ENCODE measurements at regions not wholly inside any gene's neighbourhood (a gene's known extent, or its start where the extent isn't known, plus 50 kb on each side); places are given as distances from the start of the nearest gene placed in this dataset.

DNA sequence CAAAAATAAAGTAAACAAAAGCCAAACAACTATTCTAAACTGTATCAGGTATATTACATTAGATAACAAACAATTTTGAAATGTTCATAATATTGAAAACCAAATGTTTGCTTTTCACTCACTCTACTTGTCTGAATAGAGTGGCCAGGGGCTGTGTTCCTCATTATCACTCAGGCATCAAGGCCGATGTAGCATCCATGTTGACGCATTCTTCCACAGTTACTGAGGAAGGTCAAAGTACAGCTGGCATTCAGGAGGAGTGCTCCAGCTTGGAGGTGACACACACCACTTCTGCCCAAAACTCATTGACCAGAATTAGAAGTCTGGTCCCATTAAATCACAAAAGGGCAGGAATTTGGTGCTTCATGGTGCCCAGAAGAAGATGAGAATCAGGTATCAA lies 137.6 kb upstream of the MANEA start:
- Mint-ChIP-seq H3K4me1 (ENCODE audit: unreplicated experiment) (no peaks in the 10 kb centered on the region), H3K9me3 (no peaks in the 10 kb centered on the region), H3K36me3 (no peaks in the 10 kb centered on the region), H3K27ac (no peak overlapping the region), H3K4me3 (no peak overlapping the region), H3K27me3 (no peaks in the 10 kb centered on the region)
- TF ChIP-seq, protein P1, sequence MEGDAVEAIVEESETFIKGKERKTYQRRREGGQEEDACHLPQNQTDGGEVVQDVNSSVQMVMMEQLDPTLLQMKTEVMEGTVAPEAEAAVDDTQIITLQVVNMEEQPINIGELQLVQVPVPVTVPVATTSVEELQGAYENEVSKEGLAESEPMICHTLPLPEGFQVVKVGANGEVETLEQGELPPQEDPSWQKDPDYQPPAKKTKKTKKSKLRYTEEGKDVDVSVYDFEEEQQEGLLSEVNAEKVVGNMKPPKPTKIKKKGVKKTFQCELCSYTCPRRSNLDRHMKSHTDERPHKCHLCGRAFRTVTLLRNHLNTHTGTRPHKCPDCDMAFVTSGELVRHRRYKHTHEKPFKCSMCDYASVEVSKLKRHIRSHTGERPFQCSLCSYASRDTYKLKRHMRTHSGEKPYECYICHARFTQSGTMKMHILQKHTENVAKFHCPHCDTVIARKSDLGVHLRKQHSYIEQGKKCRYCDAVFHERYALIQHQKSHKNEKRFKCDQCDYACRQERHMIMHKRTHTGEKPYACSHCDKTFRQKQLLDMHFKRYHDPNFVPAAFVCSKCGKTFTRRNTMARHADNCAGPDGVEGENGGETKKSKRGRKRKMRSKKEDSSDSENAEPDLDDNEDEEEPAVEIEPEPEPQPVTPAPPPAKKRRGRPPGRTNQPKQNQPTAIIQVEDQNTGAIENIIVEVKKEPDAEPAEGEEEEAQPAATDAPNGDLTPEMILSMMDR (conservative IDR thresholded peaks at IDR 0.05), result no peak
- DNase-seq (ENCODE audit: extremely low spot score, unreplicated experiment), result no peak

GRCh38 chr6:95448208-95448607 lies 129.1 kb upstream of the MANEA start:
- no peaks in the 10 kb centered on the region for H3K27me3 Mint-ChIP-seq
- no peaks in the 10 kb centered on the region for H3K36me3 Mint-ChIP-seq
- no peak for DNase-seq (ENCODE audit: extremely low spot score, unreplicated experiment)
- H3K4me3 Mint-ChIP-seq, result no peak overlapping the region
- H3K4me1 Mint-ChIP-seq (ENCODE audit: unreplicated experiment), result no peaks in the 10 kb centered on the region
- H3K27ac Mint-ChIP-seq, result no peak overlapping the region
- TF ChIP-seq, protein P1 (conservative IDR thresholded peaks at IDR 0.05), result no peak
- H3K9me3 Mint-ChIP-seq, result no peaks in the 10 kb centered on the region

- Mint-ChIP-seq H3K36me3 (no peaks in the 10 kb centered on the region), H3K4me3 (no peak overlapping the region), H3K4me1 (ENCODE audit: unreplicated experiment) (no peaks in the 10 kb centered on the region)
Measured at GRCh38 chr6:95469511-95469910, 107.8 kb upstream of the MANEA start.

DNA sequence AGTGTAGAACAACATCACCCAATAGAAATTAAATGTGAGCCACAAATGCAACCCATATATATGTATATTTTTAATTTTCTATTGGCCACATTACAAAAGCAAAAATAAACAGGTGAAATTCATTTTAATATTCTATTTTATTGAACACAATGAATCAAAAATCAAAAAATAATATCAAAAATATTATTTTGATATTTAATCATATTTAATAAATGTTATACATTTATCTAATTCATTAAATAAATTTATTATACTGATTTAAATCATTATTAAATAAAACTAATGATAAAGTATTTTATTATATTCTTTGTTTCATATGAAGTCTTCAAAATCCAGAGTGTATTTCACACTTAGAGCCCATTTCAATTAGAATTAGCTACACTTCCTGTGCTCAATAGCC lies 98.4 kb upstream of the MANEA start:
- TF ChIP-seq, protein P1 (conservative IDR thresholded peaks at IDR 0.05), result no peak
- DNase-seq (ENCODE audit: extremely low spot score, unreplicated experiment), result no peak
- Mint-ChIP-seq H3K4me3 (no peak overlapping the region), H3K4me1 (ENCODE audit: unreplicated experiment) (no peaks in the 10 kb centered on the region), H3K36me3 (no peaks in the 10 kb centered on the region), H3K27me3 (no peaks in the 10 kb centered on the region), H3K27ac (no peak overlapping the region), H3K9me3 (no peaks in the 10 kb centered on the region)

More at GRCh38 chr6:95469511-95469910, 107.8 kb upstream of the MANEA start:
- no peak for DNase-seq (ENCODE audit: extremely low spot score, unreplicated experiment)
- TF ChIP-seq, protein P1 (conservative IDR thresholded peaks at IDR 0.05), result no peak
- H3K9me3 Mint-ChIP-seq, result no peaks in the 10 kb centered on the region
- no peaks in the 10 kb centered on the region for H3K27me3 Mint-ChIP-seq
- no peak overlapping the region for H3K27ac Mint-ChIP-seq

DNA sequence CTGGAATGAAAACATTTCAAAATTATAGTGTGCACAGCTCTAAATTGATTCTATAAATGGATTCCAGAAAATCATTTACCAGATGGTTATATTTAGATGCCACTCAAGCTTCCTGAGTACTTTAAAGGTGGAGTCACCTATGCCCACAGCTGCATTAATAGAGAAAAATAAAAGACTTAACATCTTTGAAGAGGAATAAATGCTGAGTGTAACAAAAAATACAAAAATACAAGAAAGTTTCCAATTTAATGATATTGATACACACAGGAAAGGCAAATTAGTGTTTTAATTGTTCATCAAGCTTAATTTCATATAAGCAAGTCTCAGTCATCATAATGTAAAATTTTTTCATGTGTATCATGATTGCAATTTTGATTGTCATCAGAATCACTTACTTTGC lies 89.5 kb upstream of the MANEA start:
- H3K9me3 Mint-ChIP-seq, result no peaks in the 10 kb centered on the region
- H3K27me3 Mint-ChIP-seq, result no peaks in the 10 kb centered on the region
- H3K36me3 Mint-ChIP-seq, result no peaks in the 10 kb centered on the region
- TF ChIP-seq, protein P1 (conservative IDR thresholded peaks at IDR 0.05), result no peak
- no peak overlapping the region for H3K27ac Mint-ChIP-seq
- no peak for DNase-seq (ENCODE audit: extremely low spot score, unreplicated experiment)
- no peaks in the 10 kb centered on the region for H3K4me1 Mint-ChIP-seq (ENCODE audit: unreplicated experiment)
- H3K4me3 Mint-ChIP-seq, result no peak overlapping the region

Measured in type B pancreatic cell (in vitro differentiated cells).